Ascending aorta (tissue), 2 donors: ENCODE measurements at regions not wholly inside any gene's neighbourhood (a gene's known extent, or its start where the extent isn't known, plus 50 kb on each side); places are given as distances from the start of the nearest gene placed in this dataset.
"Not testable (repeated sequence)": the region's sequence is repeated elsewhere in the genome, so short reads cannot be mapped to it uniquely, and the experiment has no call there.

Experiments
- DNase-seq, 2 donors: peaks; one replicate each; pipeline ENCODE4 v3.0.0-alpha.2; 2019; ENCODE audit warnings: low spot score in 2 of 2
- H3K27ac ChIP-seq, 2 donors: fragments of 200-600 bp; sonication (generic); one replicate each; pipeline ENCODE4 v1.5.1; 2016 to 2017; ENCODE audit warnings: mild to moderate bottlenecking in 1 of 2
- H3K27me3 ChIP-seq: fragments of 200-600 bp; sonication (generic); one replicate; pipeline ENCODE4 v1.5.1; 2017
- H3K36me3 ChIP-seq, 2 donors: fragments of 200-600 bp; sonication (generic); one replicate each; pipeline ENCODE4 v1.5.1; 2016
- H3K4me1 ChIP-seq, 2 donors: fragments of 200-600 bp; sonication (generic); one replicate each; pipeline ENCODE4 v1.5.1; 2016 to 2017; ENCODE audit warnings: mild to moderate bottlenecking in 1 of 2
- H3K4me3 ChIP-seq, 2 donors: fragments of 200-600 bp; sonication (generic); one replicate each; pipeline ENCODE4 v1.5.1; 2016 to 2017; ENCODE audit warnings: mild to moderate bottlenecking in 1 of 2
- H3K9me3 ChIP-seq, 2 donors: fragments of 200-600 bp; sonication (generic); one replicate each; pipeline ENCODE4 v1.5.1; 2016
- CTCF ChIP-seq, 3 experiments: fragments of 200-600 bp in 2 of 3; fragments of 450-650 bp in 1 of 3; sonication (generic) in 2 of 3; IDR thresholded peaks; one replicate each; pipeline ENCODE4 v1.5.1; 2016 to 2019; ENCODE audit warnings: antibody characterized with exemption in 3 of 3, mild to moderate bottlenecking in 1 of 3, moderate library complexity in 1 of 3
- intact Hi-C: fragments of 100-400 bp; cut with DNase I; formaldehyde crosslinking; loops from one replicate; pipeline ENCODE4 v1.15.1; 2023

DNA sequence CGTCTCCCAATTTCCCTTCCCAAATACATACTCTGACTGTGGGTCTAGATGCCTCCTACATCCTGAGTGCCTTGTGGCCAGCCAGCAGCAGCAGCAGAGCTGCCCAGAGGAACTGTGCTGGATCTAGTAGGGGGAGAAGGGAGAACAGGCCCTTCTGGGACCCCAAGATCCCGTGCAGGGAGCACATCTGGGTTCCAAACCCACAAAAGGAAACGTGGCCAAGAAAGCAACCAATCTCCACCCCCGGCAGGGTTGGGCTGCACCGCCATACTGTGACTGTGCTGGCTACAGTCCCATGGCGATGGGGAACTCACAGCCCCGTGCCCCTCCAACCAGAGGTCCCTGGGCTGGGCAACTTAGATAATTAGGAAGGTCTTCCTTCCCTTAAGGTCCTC lies 86.3 kb downstream of the PPCDC start:
- Histone ChIP-seq H3K36me3 (no peaks in the 10 kb centered on the region), H3K27ac (no peak overlapping the region), H3K4me3 (no peak overlapping the region), H3K9me3 (peaks cover 0 to 9% of the 10 kb centered on the region in 2 donors), H3K4me1 (peaks cover 7 to 10% of the 10 kb centered on the region in 2 donors), H3K27me3 (no peaks in the 10 kb centered on the region)
- intact Hi-C loops, result loop anchor here (5.0 kb wide), 1 partner anchor 68 kb away; no protein-coding TSS in a partner anchor
- DNase-seq, result no peak
- no peak for TF ChIP-seq CTCF (IDR thresholded peaks at IDR 0.05)

GRCh38 chr15:75112278-75112847 lies 89.0 kb downstream of the PPCDC start:
- H3K4me1 ChIP-seq, result peaks cover 6 to 7% of the 10 kb centered on the region in 2 donors
- peaks cover 0 to 9% of the 10 kb centered on the region in 2 donors for H3K9me3 ChIP-seq
- intact Hi-C loops, result no loop called here
- H3K36me3 ChIP-seq, result no peaks in the 10 kb centered on the region
- no peak overlapping the region for H3K4me3 ChIP-seq
- H3K27me3 ChIP-seq, result no peaks in the 10 kb centered on the region
- H3K27ac ChIP-seq, result no peak overlapping the region
- no peak for DNase-seq
- TF ChIP-seq CTCF (IDR thresholded peaks at IDR 0.05), result no peak

GRCh38 chr15:75112848-75113492 lies 88.7 kb upstream of the C15orf39 start:
- H3K27ac ChIP-seq, result no peak overlapping the region
- no peak for TF ChIP-seq CTCF (IDR thresholded peaks at IDR 0.05)
- intact Hi-C loops, result no loop called here

DNA sequence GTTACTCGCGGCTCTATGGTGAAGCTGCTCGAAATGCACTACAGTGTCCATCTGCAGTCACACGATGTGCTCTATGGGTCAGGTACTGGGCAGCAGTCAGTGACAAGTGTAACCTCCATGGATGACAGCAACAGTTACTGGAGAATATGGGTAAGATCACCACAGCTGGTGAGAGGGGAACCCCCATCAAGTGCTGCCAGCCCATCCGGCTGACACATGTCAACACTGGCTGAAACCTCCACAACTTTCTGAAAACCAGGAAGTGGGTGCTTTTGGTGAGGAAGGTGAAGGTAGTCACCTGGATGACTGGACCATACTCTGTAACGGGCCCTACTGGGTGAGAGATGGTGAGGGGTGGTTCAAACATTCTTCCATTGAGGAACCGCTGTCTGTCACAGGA lies 87.4 kb upstream of the C15orf39 start:
- no peak overlapping the region for H3K4me3 ChIP-seq
- H3K9me3 ChIP-seq, result peaks cover 0 to 9% of the 10 kb centered on the region in 2 donors
- no peaks in the 10 kb centered on the region for H3K36me3 ChIP-seq
- intact Hi-C loops, result no loop called here
- H3K4me1 ChIP-seq, result no peaks in the 10 kb centered on the region
- TF ChIP-seq CTCF (IDR thresholded peaks at IDR 0.05), result no peak
- H3K27me3 ChIP-seq, result no peaks in the 10 kb centered on the region
- no peak overlapping the region for H3K27ac ChIP-seq
- DNase-seq, result no peak

More at GRCh38 chr15:75112848-75113492, 88.7 kb upstream of the C15orf39 start:
- no peak for DNase-seq
- H3K9me3 ChIP-seq, result peaks cover 0 to 9% of the 10 kb centered on the region in 2 donors
- no peaks in the 10 kb centered on the region for H3K36me3 ChIP-seq
- no peak overlapping the region for H3K4me3 ChIP-seq
- H3K27me3 ChIP-seq, result no peaks in the 10 kb centered on the region
- H3K4me1 ChIP-seq, result peaks cover 5 to 6% of the 10 kb centered on the region in 2 donors

- TF ChIP-seq CTCF (IDR thresholded peaks at IDR 0.05), result no peak
- Histone ChIP-seq H3K27me3 (no peaks in the 10 kb centered on the region), H3K27ac (no peak overlapping the region), H3K36me3 (no peaks in the 10 kb centered on the region), H3K4me1 (no peaks in the 10 kb centered on the region), H3K9me3 (peaks cover 0 to 9% of the 10 kb centered on the region in 2 donors), H3K4me3 (no peak overlapping the region)
- no peak for DNase-seq
- intact Hi-C loops, result no loop called here
Measured at GRCh38 chr15:75114796-75115195, 86.9 kb upstream of the C15orf39 start.

DNA sequence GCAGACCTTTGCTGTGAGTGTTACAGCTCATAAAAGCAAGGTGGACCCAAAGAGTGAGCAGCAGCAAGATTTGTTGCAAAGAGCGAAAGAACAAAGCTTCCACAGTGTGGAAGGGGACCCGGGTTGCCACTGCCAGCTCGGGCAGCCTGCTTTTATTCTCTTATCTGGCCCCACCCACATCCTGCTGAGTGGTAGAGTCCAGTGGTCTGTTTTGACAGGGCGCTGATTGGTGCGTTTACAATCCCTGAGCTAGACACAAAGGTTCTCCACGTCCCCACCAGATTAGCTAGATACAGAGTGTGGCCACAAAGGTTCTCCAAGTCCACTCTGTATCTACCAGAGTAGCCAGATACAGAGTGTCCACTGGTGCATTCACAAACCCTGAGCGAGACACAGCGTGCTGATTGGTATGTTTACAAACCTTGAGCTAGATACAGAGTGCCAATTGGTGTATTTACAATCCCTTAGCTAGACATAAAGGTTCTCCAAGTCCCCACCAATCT lies 86.2 kb upstream of the C15orf39 start:
- DNase-seq, H3K4me1 ChIP-seq, H3K27me3 ChIP-seq, H3K36me3 ChIP-seq, H3K27ac ChIP-seq, H3K4me3 ChIP-seq, intact Hi-C loops, H3K9me3 ChIP-seq: not testable (repeated sequence)

- H3K27ac ChIP-seq, H3K9me3 ChIP-seq, H3K36me3 ChIP-seq, intact Hi-C loops, H3K27me3 ChIP-seq, H3K4me3 ChIP-seq, DNase-seq, H3K4me1 ChIP-seq: not testable (repeated sequence)
Measured at GRCh38 chr15:75116143-75116542, 85.5 kb upstream of the C15orf39 start.
